Panc1 (cell line): ENCODE measurements at regions not wholly inside any gene's neighbourhood (a gene's known extent, or its start where the extent isn't known, plus 50 kb on each side); places are given as distances from the start of the nearest gene placed in this dataset.

Source experiments
- ATAC-seq: fragments of 200-7000 bp; cut with Tn5 transposase; 2 replicates; pipeline ENCODE4 v1.9.1; 2020; ENCODE audit warnings: mild to moderate bottlenecking, moderate library complexity
- BruUV-seq: library from RNA; stranded (reverse); fragments of 400-500 nt; replicated peaks from 2 replicates; lab custom pipeline; 2021; lab: Mats Ljungman, UMichigan
- CTCF ChIA-PET: fragments of 300-600 bp; sonication (Branson Sonifier 250); formaldehyde crosslinking; loops from one replicate; lab custom pipeline; 2022; ENCODE audit warnings: antibody characterized with exemption; lab: Charles Lee
- POLR2A ChIA-PET: fragments of 300-600 bp; sonication (Branson Sonifier 250); formaldehyde crosslinking; loops from one replicate; lab custom pipeline; 2022; ENCODE audit warnings: antibody characterized with exemption; lab: Charles Lee
- DNase-seq: peaks from one replicate; pipeline ENCODE4 v3.0.0-alpha.2; 2010; ENCODE audit warnings: low read depth, low spot score
- H3K27ac ChIP-seq: 2 replicates; pipeline ENCODE4 v1.5.1; 2011; ENCODE audit warnings: mild to moderate bottlenecking, low read length, inconsistent platforms
- H3K27me3 ChIP-seq: fragments of 200-500 bp; sonication (Bioruptor generic); 2 replicates; pipeline ENCODE4 v1.6.0; 2014; ENCODE audit warnings: low read length, inconsistent platforms; ENCODE audit not compliant: control insufficient read depth, insufficient read depth
- H3K36me3 ChIP-seq: fragments of 200-500 bp; sonication (Bioruptor generic); 2 replicates; pipeline ENCODE4 v1.5.1; 2014; ENCODE audit warnings: inconsistent platforms, mild to moderate bottlenecking, low read length, moderate library complexity; ENCODE audit not compliant: control insufficient read depth, insufficient read depth
- H3K4me1 ChIP-seq: 2 replicates; pipeline ENCODE4 v1.5.1; 2011; ENCODE audit warnings: inconsistent platforms, mild to moderate bottlenecking, low read length, moderate library complexity; ENCODE audit not compliant: control insufficient read depth, insufficient read depth
- H3K4me3 ChIP-seq, 2 experiments: 2 replicates each; pipeline ENCODE4 v1.5.1; 2011 to 2012; ENCODE audit warnings: low read depth in 2 of 2, low read length in 2 of 2, mild to moderate bottlenecking in 2 of 2, inconsistent platforms in 1 of 2, moderate library complexity in 1 of 2
- H3K9me3 ChIP-seq: fragments of 200-500 bp; sonication (Bioruptor generic); 2 replicates; pipeline ENCODE4 v1.5.1; 2014; ENCODE audit warnings: low read depth, mild to moderate bottlenecking, inconsistent platforms, low read length, moderate library complexity; ENCODE audit not compliant: control insufficient read depth, insufficient read depth
- POLR2AphosphoS5 ChIP-seq: IDR thresholded peaks from 2 replicates; pipeline ENCODE4 v1.6.1; 2012; ENCODE audit warnings: mild to moderate bottlenecking, low read depth, low read length, moderate library complexity
- SIN3A ChIP-seq: IDR thresholded peaks from 2 replicates; pipeline ENCODE4 v1.6.1; 2012; ENCODE audit warnings: low read depth, mild to moderate bottlenecking, low read length, moderate library complexity, borderline replicate concordance; ENCODE audit not compliant: insufficient read depth
- TCF7L2 ChIP-seq: IDR thresholded peaks from 2 replicates; pipeline ENCODE4 v1.6.1; 2011; ENCODE audit warnings: mild to moderate bottlenecking, low read depth, low read length, inconsistent platforms
- in situ Hi-C: cut with HindIII; loops from 2 replicates; pipeline ENCODE4 v1.10.0; 2016; ENCODE audit warnings: low sequenced_read_pairs, low pct_unique_long_range_greater_than_20kb
- intact Hi-C: fragments of 100-400 bp; cut with micrococcal nuclease; formaldehyde crosslinking; loops from one replicate; pipeline ENCODE4 v1.10.0; 2022; ENCODE audit not compliant: unreplicated experiment
- TF ChIP-seq, protein P1 (sequence below): fragments of 450-650 bp; IDR thresholded peaks from 2 replicates; pipeline ENCODE4 v1.5.1; 2017; ENCODE audit warnings: mild to moderate bottlenecking
- TF ChIP-seq, protein P2 (sequence below), 2 experiments: IDR thresholded peaks; 2 replicates each; pipeline ENCODE4 v1.6.1; 2011 to 2012; ENCODE audit warnings: low read depth in 2 of 2, control low read depth in 1 of 2, low read length in 1 of 2, mild to moderate bottlenecking in 1 of 2, moderate library complexity in 1 of 2; ENCODE audit not compliant: insufficient read depth in 1 of 2

DNA sequence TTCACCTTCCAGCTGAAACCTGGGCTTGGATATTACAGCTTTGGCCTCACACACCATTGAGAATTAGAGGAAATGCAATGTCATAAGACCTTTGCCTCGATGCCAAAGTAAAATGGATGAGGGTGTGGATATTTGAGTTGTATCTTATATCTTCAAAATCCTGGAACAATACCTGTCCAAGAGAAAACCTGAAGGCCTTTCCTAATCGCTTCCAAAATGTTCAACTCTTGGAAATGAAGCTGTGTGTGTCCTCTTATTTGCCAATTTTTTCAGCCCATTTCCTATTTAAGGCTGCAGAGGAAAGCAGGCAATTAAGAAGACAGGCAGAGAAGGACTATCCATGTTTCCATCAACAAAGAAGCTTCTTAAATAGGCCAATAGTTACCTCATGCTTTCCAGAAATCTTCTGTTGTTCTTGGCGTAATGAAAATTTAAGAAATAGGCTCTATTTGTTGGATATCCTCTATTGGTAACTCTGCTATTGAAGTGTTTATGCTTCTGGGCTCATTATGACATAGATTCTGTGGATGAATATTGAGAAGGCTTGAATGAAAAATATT, 99.5 kb upstream of the ZBTB20 start:
- H3K4me1 ChIP-seq, result no peaks in the 10 kb centered on the region
- H3K36me3 ChIP-seq, result no peaks in the 10 kb centered on the region
- no peak for ATAC-seq
- ChIA-PET POLR2A (no interaction called here), CTCF (no interaction called here)
- no peaks in the 10 kb centered on the region for H3K27me3 ChIP-seq
- TF ChIP-seq POLR2AphosphoS5 (no peak), SIN3A (no peak), TCF7L2 (no peak)
- TF ChIP-seq, protein P1, sequence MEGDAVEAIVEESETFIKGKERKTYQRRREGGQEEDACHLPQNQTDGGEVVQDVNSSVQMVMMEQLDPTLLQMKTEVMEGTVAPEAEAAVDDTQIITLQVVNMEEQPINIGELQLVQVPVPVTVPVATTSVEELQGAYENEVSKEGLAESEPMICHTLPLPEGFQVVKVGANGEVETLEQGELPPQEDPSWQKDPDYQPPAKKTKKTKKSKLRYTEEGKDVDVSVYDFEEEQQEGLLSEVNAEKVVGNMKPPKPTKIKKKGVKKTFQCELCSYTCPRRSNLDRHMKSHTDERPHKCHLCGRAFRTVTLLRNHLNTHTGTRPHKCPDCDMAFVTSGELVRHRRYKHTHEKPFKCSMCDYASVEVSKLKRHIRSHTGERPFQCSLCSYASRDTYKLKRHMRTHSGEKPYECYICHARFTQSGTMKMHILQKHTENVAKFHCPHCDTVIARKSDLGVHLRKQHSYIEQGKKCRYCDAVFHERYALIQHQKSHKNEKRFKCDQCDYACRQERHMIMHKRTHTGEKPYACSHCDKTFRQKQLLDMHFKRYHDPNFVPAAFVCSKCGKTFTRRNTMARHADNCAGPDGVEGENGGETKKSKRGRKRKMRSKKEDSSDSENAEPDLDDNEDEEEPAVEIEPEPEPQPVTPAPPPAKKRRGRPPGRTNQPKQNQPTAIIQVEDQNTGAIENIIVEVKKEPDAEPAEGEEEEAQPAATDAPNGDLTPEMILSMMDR, result no peak
- TF ChIP-seq, protein P2, sequence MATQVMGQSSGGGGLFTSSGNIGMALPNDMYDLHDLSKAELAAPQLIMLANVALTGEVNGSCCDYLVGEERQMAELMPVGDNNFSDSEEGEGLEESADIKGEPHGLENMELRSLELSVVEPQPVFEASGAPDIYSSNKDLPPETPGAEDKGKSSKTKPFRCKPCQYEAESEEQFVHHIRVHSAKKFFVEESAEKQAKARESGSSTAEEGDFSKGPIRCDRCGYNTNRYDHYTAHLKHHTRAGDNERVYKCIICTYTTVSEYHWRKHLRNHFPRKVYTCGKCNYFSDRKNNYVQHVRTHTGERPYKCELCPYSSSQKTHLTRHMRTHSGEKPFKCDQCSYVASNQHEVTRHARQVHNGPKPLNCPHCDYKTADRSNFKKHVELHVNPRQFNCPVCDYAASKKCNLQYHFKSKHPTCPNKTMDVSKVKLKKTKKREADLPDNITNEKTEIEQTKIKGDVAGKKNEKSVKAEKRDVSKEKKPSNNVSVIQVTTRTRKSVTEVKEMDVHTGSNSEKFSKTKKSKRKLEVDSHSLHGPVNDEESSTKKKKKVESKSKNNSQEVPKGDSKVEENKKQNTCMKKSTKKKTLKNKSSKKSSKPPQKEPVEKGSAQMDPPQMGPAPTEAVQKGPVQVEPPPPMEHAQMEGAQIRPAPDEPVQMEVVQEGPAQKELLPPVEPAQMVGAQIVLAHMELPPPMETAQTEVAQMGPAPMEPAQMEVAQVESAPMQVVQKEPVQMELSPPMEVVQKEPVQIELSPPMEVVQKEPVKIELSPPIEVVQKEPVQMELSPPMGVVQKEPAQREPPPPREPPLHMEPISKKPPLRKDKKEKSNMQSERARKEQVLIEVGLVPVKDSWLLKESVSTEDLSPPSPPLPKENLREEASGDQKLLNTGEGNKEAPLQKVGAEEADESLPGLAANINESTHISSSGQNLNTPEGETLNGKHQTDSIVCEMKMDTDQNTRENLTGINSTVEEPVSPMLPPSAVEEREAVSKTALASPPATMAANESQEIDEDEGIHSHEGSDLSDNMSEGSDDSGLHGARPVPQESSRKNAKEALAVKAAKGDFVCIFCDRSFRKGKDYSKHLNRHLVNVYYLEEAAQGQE (IDR thresholded peaks at IDR 0.05; ENCODE audit: insufficient read depth in 1 of 2, low read depth in 2 of 2, low read length in 1 of 2), result no peak
- no peaks in the 10 kb centered on the region for H3K9me3 ChIP-seq
- no peak overlapping the region for H3K27ac ChIP-seq
- no peak for DNase-seq
- intact Hi-C loops (no loop called here), in situ Hi-C loops (no loop called here)
- BruUV-seq, result no TSS peak
- H3K4me3 ChIP-seq, result no peak overlapping the region

DNA sequence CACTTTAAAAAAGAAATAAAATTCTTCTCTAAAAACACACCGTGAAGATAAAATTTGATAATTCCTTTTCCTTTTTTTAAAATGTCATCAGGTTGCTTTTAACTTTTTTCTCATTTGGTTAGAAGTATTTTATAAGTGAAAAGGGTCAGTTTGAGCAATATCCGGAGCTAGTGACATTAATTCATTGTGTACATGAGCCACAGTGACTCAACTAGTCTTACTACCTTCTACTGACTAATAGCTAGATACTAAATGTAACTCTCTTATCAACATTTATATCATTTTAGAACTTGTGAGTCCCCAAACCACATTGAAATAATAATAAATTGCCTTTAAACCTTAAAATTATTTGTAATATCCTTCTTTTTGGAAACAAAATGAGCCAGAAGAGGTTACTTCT, 101.2 kb upstream of the ZBTB20 start:
- ChIA-PET CTCF (no interaction called here), POLR2A (no interaction called here)
- no TSS peak for BruUV-seq
- no peak overlapping the region for H3K4me3 ChIP-seq
- H3K9me3 ChIP-seq, result no peaks in the 10 kb centered on the region
- TF ChIP-seq, protein P2 (IDR thresholded peaks at IDR 0.05; ENCODE audit: insufficient read depth in 1 of 2, low read depth in 2 of 2, low read length in 1 of 2), result no peak
- TF ChIP-seq SIN3A (no peak), POLR2AphosphoS5 (no peak), TCF7L2 (no peak)
- TF ChIP-seq, protein P1, result no peak
- no peaks in the 10 kb centered on the region for H3K27me3 ChIP-seq
- ATAC-seq (no peak), DNase-seq (no peak)
- in situ Hi-C loops, result no loop called here
- intact Hi-C loops, result no loop called here
- H3K27ac ChIP-seq, result no peak overlapping the region
- H3K4me1 ChIP-seq, result no peaks in the 10 kb centered on the region
- H3K36me3 ChIP-seq, result no peaks in the 10 kb centered on the region
